Tibial artery (tissue), 4 donors: ENCODE measurements at regions not wholly inside any gene's neighbourhood (a gene's known extent, or its start where the extent isn't known, plus 50 kb on each side); places are given as distances from the start of the nearest gene placed in this dataset.

ENCODE experiments used
- DNase-seq, 2 donors: peaks; one replicate each; pipeline ENCODE4 v3.0.0-alpha.2; 2019
- H3K27ac ChIP-seq, 2 donors: fragments of 200-600 bp; sonication (generic) in 1 of 2; 1 replicate in 1 of 2; 2 replicates in 1 of 2; pipeline ENCODE4 v1.5.1; 2018 to 2019; ENCODE audit warnings: mild to moderate bottlenecking in 1 of 2
- H3K27me3 ChIP-seq, 2 donors: fragments of 200-600 bp; sonication (generic) in 1 of 2; one replicate each; pipeline versions ENCODE4 v1.5.1 to v1.6.0; 2016 to 2019
- H3K36me3 ChIP-seq, 3 donors: fragments of 200-600 bp; sonication (generic) in 2 of 3; one replicate each; pipeline ENCODE4 v1.5.1; 2016 to 2019; ENCODE audit warnings: mild to moderate bottlenecking in 2 of 3
- H3K4me1 ChIP-seq, 4 donors: fragments of 200-600 bp; sonication (generic) in 2 of 4; 1 replicate in 3 of 4; 2 replicates in 1 of 4; pipeline ENCODE4 v1.5.1; 2016 to 2019
- H3K4me3 ChIP-seq, 2 donors: fragments of 200-600 bp; sonication (generic) in 1 of 2; 1 replicate in 1 of 2; 2 replicates in 1 of 2; pipeline ENCODE4 v1.5.1; 2018 to 2019; ENCODE audit warnings: mild to moderate bottlenecking in 2 of 2
- H3K9me3 ChIP-seq, 3 donors: fragments of 200-600 bp; sonication (generic) in 1 of 3; one replicate each; pipeline ENCODE4 v1.5.1; 2016 to 2019
- intact Hi-C: fragments of 100-400 bp; cut with DNase I; formaldehyde crosslinking; loops from one replicate; pipeline ENCODE4 v1.15.0; 2023; ENCODE audit warnings: low total_unique reads
- TF ChIP-seq, protein P1 (sequence below), 2 experiments: fragments of 200-600 bp in 1 of 2; fragments of 450-650 bp in 1 of 2; IDR thresholded peaks; one replicate each; pipeline ENCODE4 v1.5.1; 2017 to 2019; ENCODE audit warnings: antibody characterized with exemption in 2 of 2, mild to moderate bottlenecking in 1 of 2, moderate library complexity in 1 of 2

DNA sequence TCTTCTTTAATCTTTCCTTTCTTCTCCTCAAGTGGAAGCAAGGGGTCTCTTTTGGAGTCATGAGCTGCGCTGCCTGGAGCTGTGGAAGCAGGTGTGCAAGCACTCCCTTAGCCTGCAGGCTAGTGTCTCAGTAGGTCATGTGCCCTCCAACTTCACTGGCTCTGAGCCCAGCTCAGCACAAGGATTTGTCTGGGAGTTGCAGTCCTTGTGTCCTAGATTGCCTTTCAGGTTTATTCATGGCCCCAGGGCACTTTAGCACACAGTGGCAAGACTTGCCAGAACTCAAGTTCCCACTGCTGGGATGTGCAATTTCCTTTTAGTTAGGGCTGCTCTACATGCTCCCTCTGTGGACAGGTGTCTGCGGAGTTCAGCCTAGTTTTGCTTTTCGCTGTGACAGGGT is 211.7 kb downstream of the LIG4 start:
- TF ChIP-seq, protein P1, sequence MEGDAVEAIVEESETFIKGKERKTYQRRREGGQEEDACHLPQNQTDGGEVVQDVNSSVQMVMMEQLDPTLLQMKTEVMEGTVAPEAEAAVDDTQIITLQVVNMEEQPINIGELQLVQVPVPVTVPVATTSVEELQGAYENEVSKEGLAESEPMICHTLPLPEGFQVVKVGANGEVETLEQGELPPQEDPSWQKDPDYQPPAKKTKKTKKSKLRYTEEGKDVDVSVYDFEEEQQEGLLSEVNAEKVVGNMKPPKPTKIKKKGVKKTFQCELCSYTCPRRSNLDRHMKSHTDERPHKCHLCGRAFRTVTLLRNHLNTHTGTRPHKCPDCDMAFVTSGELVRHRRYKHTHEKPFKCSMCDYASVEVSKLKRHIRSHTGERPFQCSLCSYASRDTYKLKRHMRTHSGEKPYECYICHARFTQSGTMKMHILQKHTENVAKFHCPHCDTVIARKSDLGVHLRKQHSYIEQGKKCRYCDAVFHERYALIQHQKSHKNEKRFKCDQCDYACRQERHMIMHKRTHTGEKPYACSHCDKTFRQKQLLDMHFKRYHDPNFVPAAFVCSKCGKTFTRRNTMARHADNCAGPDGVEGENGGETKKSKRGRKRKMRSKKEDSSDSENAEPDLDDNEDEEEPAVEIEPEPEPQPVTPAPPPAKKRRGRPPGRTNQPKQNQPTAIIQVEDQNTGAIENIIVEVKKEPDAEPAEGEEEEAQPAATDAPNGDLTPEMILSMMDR (IDR thresholded peaks at IDR 0.05), result no peak
- no peak overlapping the region for H3K4me3 ChIP-seq
- no peaks in the 10 kb centered on the region for H3K4me1 ChIP-seq
- intact Hi-C loops, result no loop called here
- no peak for DNase-seq
- no peaks in the 10 kb centered on the region for H3K27me3 ChIP-seq
- no peaks in the 10 kb centered on the region for H3K9me3 ChIP-seq
- no peak overlapping the region for H3K27ac ChIP-seq
- H3K36me3 ChIP-seq, result no peaks in the 10 kb centered on the region

DNA sequence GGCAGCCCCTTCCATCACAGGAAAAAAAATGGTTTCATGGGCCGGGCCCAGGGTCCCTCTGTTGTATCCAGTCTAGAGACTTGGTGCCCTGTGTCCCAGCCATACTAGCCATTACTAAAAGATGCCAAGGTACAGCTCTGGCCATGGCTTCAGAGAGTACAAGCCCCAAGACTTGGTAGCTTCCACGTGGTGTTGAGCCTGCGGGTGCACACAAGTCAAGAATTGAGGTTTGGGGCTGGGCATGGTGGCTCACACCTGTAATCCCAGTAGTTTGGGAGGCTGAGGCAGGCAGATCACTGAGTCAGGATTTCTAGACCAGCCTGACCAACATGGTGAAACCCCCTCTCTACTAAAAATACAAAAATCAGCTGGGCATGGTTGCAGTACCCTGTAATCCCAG is 214.3 kb downstream of the LIG4 start:
- H3K4me1 ChIP-seq, result no peaks in the 10 kb centered on the region
- no peak overlapping the region for H3K27ac ChIP-seq
- H3K36me3 ChIP-seq, result no peaks in the 10 kb centered on the region
- TF ChIP-seq, protein P1 (IDR thresholded peaks at IDR 0.05), result no peak
- no peaks in the 10 kb centered on the region for H3K9me3 ChIP-seq
- DNase-seq, result no peak
- intact Hi-C loops, result no loop called here
- H3K4me3 ChIP-seq, result no peak overlapping the region
- H3K27me3 ChIP-seq, result no peaks in the 10 kb centered on the region

DNA sequence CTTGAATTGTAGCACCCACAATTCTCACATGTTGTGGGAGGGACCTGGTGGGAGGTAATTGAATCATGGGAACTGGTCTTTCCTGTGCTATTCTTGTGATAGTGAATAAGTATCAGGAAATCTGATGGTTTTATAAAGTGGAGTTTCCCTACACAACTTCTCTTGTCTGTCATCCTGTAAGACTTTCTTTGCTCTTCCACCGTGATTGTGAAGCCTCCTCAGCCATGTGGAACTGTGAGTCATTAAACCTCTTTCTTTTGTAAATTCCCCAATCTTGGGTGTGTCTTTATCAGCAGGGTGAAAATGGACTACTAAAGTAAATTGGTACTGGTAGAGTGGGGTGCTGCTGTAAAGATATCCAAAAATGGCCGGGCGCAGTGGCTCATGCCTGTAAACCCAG is 215.6 kb downstream of the LIG4 start:
- TF ChIP-seq, protein P1 (IDR thresholded peaks at IDR 0.05), result no peak
- intact Hi-C loops, result no loop called here
- no peaks in the 10 kb centered on the region for H3K36me3 ChIP-seq

DNA sequence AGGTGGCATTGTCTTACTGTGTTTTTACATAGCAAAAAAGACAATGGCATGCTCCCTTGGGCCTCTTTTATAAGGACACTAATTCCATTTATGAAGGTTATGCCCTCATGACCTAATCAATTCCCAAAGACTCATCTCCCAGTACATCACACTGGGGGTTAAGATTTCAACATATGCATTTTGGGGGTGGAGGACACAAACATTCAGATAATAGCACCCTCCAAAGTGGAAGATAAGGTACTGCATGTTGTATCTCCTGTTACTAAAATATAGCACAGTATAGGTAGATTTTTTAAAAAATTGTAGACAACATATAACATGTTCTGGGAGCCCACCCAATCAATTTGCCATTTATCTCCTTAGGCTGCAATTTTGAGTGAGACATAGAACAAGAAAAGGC is 221.2 kb downstream of the LIG4 start:
- no peaks in the 10 kb centered on the region for H3K27me3 ChIP-seq
- intact Hi-C loops, result no loop called here
- H3K4me3 ChIP-seq, result no peak overlapping the region
- H3K4me1 ChIP-seq, result no peaks in the 10 kb centered on the region
- H3K27ac ChIP-seq, result no peak overlapping the region
- no peaks in the 10 kb centered on the region for H3K9me3 ChIP-seq
- H3K36me3 ChIP-seq, result no peaks in the 10 kb centered on the region
- no peak for DNase-seq
- TF ChIP-seq, protein P1 (IDR thresholded peaks at IDR 0.05), result no peak

More for the DNA sequence above, 215.6 kb downstream of the LIG4 start:
- Histone ChIP-seq H3K27ac (no peak overlapping the region), H3K4me3 (no peak overlapping the region), H3K9me3 (no peaks in the 10 kb centered on the region), H3K4me1 (no peaks in the 10 kb centered on the region), H3K27me3 (no peaks in the 10 kb centered on the region)
- no peak for DNase-seq

DNA sequence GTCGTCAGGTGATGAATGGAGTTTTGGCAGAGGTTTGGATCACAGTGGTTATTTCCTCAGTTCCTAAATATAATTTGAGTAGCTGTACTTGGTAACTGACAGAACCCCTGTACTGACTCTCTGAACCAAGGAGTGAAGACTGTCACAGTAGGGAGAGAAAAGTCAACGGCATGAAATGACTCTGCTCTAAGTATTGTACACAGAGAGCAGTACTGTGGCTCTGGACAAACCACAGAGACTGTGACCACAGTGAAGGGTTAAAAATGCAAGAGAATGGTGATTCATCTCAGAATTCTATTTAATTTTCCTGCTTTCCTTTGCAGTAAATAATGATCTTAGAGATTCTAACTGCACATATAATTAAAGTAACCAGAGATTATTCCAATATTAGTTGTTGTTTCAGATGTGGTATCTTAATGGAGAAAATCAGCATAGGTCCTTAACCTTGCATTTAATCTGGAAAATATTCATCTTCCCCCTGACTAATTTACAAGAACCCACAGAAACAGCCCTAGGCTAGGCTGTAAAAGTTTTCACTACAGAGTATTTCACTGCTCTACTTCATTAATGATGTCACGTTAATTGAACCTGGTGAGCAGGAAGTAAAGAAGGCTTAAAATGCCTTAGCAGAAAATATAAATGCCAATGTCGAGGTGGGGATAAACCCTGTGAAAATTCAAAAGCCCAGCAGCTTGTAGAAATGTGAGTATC is 221.9 kb downstream of the LIG4 start:
- intact Hi-C loops, result no loop called here
- H3K4me1 ChIP-seq, result no peaks in the 10 kb centered on the region
- no peak overlapping the region for H3K27ac ChIP-seq
- no peak for DNase-seq
- TF ChIP-seq, protein P1 (IDR thresholded peaks at IDR 0.05), result no peak
- no peaks in the 10 kb centered on the region for H3K9me3 ChIP-seq
- no peak overlapping the region for H3K4me3 ChIP-seq
- H3K36me3 ChIP-seq, result no peaks in the 10 kb centered on the region
- H3K27me3 ChIP-seq, result no peaks in the 10 kb centered on the region

DNA sequence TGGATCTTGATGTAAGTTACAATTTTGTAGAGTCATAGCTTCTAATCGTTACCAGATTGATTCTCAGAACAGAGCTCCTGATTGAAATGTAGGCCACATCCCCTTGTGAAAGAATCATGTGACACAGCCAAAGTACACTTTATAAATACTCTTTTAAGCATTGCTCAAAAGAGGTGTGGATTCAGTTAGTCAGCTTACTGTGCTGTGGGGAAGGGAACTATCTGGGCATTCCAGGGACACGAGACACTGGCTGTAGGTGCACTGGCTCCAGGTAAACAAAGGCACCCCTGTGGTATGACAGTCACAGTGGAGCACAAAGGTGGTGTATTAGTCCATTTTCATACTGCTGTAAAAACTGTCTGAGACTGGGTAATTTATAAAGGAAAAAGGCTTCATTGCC is 222.8 kb downstream of the LIG4 start:
- H3K4me1 ChIP-seq, result no peaks in the 10 kb centered on the region
- no peak overlapping the region for H3K4me3 ChIP-seq
- no peak for DNase-seq
- H3K27me3 ChIP-seq, result no peaks in the 10 kb centered on the region
- intact Hi-C loops, result no loop called here
- TF ChIP-seq, protein P1 (IDR thresholded peaks at IDR 0.05), result no peak
- H3K36me3 ChIP-seq, result no peaks in the 10 kb centered on the region
- H3K9me3 ChIP-seq, result no peaks in the 10 kb centered on the region
- no peak overlapping the region for H3K27ac ChIP-seq
